GM18505 (cell line): ENCODE measurements at regions not wholly inside any gene's neighbourhood (a gene's known extent, or its start where the extent isn't known, plus 50 kb on each side); places are given as distances from the start of the nearest gene placed in this dataset.

Experiments used
- ATAC-seq: cut with Tn5 transposase; IDR thresholded peaks from one replicate; pipeline ENCODE4 v1.9.1; 2021; ENCODE audit not compliant: unreplicated experiment
- POLR2A ChIP-seq: IDR thresholded peaks from 4 replicates; pipeline ENCODE4 v1.6.1; 2011; ENCODE audit warnings: borderline replicate concordance; ENCODE audit not compliant: insufficient read depth, insufficient read length; ENCODE audit errors: extremely low read depth

DNA sequence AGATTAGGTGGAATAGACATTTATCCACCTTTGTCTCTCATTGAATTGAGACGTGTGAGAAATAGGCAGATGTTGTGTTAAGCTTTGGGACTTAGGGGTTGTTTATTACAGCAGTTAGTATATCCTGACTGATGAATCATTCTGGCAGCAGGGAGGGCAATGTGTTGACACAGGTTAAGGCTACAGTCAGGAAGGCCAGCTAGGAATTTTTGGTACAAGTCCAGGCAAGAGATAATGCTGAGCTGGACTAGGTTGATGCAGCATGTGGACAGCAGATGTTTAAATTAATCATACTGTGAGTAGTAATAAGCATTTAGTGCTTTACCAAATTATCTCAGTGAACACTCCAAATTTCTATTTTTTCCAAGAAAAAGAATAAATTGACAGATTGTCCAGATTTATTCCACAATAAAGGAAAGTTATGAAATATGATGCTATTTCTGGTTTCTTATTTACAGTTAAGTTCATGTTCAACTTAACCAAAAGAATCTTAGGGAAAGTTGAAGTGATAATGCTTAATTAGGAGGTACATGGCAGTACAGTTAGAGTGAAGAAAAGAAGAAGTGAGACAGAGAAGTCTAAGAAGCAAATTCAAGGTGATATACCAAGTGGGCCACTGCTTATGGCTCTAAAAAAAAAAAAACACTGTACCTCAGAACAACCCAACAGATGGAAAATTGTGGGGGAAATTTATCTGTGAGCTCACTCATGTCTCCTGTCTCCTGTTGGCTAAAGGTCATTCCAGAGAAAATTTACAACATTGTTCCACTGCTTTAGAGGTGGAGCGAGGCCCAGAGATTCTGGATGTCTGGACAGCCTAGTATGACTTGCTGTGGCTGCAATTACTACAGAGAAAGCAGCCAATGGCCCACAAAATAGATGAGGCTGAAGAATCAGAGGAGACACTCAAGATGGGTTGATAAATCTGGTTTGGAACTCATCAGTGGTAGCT lies 102.7 kb upstream of the C21orf91 start:
- TF ChIP-seq POLR2A, result no peak

GRCh38 chr21:17915976-17916375 lies 96.8 kb upstream of the C21orf91 start:
- no peak for ATAC-seq
- no peak for TF ChIP-seq POLR2A

More for the DNA sequence above, 102.7 kb upstream of the C21orf91 start:
- no peak for ATAC-seq

DNA sequence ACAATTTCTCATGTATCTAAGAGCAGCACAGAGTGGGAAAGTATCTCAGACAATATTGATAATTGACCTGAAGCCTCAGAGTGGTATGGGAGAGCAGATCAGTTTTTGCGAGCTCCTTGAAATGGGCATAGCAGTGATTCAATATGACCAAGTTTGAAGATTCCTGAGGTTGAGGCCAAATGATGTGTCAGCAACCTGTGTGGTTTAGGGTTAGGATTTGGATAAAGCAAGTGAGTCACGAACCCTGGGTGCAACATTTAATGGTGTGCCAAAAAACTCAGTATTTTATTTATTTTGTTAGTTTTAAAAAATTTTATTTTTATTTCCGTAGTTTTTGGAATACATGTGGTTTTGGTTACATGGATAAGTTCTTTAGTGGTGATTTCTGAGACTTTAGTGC lies 92.5 kb upstream of the C21orf91 start:
- TF ChIP-seq POLR2A, result no peak
- no peak for ATAC-seq

- no peak for ATAC-seq
- no peak for TF ChIP-seq POLR2A
Measured at GRCh38 chr21:17903929-17904639, 84.9 kb upstream of the C21orf91 start.

- ATAC-seq, result no peak
Measured at GRCh38 chr21:17903029-17903806, 84.1 kb upstream of the C21orf91 start.

DNA sequence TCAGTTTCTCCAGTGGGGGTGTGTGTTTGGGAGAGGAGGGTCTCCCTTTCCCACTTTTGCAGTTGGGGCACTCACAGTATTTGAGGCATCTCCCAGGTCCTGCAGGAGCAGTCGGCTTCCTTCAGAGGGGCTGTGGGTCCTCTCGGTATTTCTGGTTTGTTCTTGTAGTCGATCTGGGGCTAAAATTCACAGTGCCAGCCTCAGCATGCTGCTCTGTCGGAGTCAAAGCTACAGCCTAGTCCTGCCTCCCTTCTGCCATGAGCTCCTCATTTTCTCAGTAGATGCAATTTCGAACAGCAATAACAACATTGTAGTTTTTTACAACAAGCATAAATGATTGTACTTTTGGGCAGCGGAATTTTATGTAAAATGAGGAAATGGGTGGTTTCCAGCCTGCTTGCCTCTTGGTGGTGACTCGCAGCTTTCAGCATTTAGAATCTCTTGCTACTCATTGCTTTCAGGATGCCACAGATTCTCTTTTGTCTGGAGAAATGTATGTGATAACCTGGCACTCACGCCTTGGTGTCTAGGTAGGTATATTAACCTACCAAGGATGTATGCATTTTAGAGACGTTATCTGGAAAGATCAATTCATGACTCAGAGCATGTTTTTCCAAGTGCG lies 82.4 kb upstream of the C21orf91 start:
- no peak for ATAC-seq
- no peak for TF ChIP-seq POLR2A

More at GRCh38 chr21:17903029-17903806, 84.1 kb upstream of the C21orf91 start:
- no peak for TF ChIP-seq POLR2A

GRCh38 chr21:17900990-17901385 lies 81.8 kb upstream of the C21orf91 start:
- no peak for ATAC-seq
- no peak for TF ChIP-seq POLR2A

GRCh38 chr21:17900281-17900989 lies 81.3 kb upstream of the C21orf91 start:
- ATAC-seq, result no peak
- no peak for TF ChIP-seq POLR2A

DNA sequence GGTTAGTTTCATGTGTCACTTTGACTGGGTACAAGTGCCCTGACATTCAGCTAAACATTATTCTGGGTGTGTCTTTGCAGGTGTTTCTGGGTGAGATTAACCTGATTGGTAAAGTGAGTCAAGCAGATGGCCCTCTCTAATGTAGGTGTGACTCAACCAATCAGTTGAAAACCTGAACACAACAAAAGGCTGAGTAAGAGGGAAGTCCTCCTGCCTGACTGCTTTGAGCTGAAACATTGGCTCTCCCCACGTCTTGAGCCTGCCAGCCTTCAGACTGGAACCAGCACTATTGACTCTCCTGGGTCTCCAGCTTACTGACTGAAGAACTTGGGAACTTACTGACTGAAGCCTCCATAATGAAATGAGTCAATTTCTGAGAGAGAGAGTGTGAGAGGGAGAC lies 70.0 kb upstream of the C21orf91 start:
- no peak for ATAC-seq
- TF ChIP-seq POLR2A, result no peak

DNA sequence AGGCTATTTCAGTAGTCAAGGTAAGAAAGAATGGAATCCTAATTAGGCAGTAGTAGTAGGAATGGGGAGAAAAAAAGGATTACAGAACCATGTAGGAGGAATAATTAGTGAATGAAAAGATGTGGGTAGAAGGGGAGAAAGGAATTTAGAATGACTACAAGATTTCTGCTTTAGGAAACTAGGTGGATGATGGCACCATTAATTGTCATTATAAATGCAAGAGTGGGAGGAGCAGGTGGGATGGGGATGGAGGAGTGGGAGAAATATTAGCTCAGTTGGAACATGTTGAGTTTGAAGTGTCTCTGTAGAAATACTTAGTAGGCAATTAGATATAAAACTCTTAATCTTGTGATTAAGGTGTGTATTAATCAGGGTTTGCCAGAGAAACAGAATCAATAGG lies 50.0 kb upstream of the C21orf91 start:
- no peak for TF ChIP-seq POLR2A
- ATAC-seq, result no peak
